ENCODE measurements at regions not wholly inside any gene's neighbourhood (a gene's known extent, or its start where the extent isn't known, plus 50 kb on each side); places are given as distances from the start of the nearest gene placed in this dataset.

- Histone ChIP-seq H2BK12ac (ENCODE audit: insufficient read length, low read depth, low read length) (no peak overlapping the region), H3K4me2 (ENCODE audit: insufficient read depth, insufficient read length, low read length) (no peak overlapping the region), H3K14ac (ENCODE audit: insufficient read depth, low read length) (no peak overlapping the region), H3K18ac (ENCODE audit: insufficient read length, low read depth, low read length) (no peak overlapping the region), H3T11ph (ENCODE audit: low read length) (no peak overlapping the region), H2BK20ac (ENCODE audit: low read depth, low read length, poor library complexity, severe bottlenecking) (no peak overlapping the region), H2AFZ (ENCODE audit: low read length) (no peak overlapping the region), H3K79me2 (ENCODE audit: insufficient read depth, low read length) (no peaks in the 10 kb centered on the region), H3K9me3 (ENCODE audit: control insufficient read depth, low read depth, low read length) (no peaks in the 10 kb centered on the region), H3K56ac (ENCODE audit: insufficient read length, low read depth, low read length) (no peak overlapping the region), H3K23ac (ENCODE audit: insufficient read length, low read depth, low read length) (no peak overlapping the region), H3K4ac (ENCODE audit: low read depth, low read length) (no peak overlapping the region), H3K9ac (ENCODE audit: extremely low read depth, insufficient read length, low read length) (no peak overlapping the region), H2BK15ac (ENCODE audit: low read depth, low read length) (no peak overlapping the region), H4K5ac (ENCODE audit: insufficient read length, low read depth, low read length) (no peak overlapping the region), H4K8ac (replicated peaks; ENCODE audit: insufficient read length, low read depth, low read length) (no peak overlapping the region), H3K79me1 (ENCODE audit: insufficient read depth, low read depth, low read length, poor library complexity, severe bottlenecking) (no peaks in the 10 kb centered on the region), H3K27ac (ENCODE audit: insufficient read length, low read depth, low read length) (no peak overlapping the region), H2BK5ac (ENCODE audit: insufficient read length, low read length) (no peak overlapping the region), H4K91ac (ENCODE audit: insufficient read length, low read depth, low read length) (no peak overlapping the region), H2AK5ac (ENCODE audit: insufficient read length, low read length) (no peak overlapping the region), H2BK120ac (ENCODE audit: low read depth, low read length, poor library complexity, severe bottlenecking) (no peak overlapping the region), H3K23me2 (ENCODE audit: insufficient read length, low read depth, low read length, poor library complexity, severe bottlenecking) (no peaks in the 10 kb centered on the region), H4K20me1 (ENCODE audit: control insufficient read depth, insufficient read depth, insufficient read length) (no peaks in the 10 kb centered on the region), H3K4me1 (ENCODE audit: insufficient read depth, low read length) (no peaks in the 10 kb centered on the region), H3K27me3 (ENCODE audit: insufficient read depth, low read length) (no peaks in the 10 kb centered on the region)
- no peaks in the 10 kb centered on the region for H3K4me1 Mint-ChIP-seq
- H3K36me3 Mint-ChIP-seq (ENCODE audit: insufficient read depth in 1 of 3, low read depth in 3 of 3), result peaks cover 0 to 2% (median 0%) of the 10 kb centered on the region in 3 experiments; a peak in 1 of 7 replicates
- no peak overlapping the region for H3K4me3 Mint-ChIP-seq
- TF ChIP-seq, protein P1, sequence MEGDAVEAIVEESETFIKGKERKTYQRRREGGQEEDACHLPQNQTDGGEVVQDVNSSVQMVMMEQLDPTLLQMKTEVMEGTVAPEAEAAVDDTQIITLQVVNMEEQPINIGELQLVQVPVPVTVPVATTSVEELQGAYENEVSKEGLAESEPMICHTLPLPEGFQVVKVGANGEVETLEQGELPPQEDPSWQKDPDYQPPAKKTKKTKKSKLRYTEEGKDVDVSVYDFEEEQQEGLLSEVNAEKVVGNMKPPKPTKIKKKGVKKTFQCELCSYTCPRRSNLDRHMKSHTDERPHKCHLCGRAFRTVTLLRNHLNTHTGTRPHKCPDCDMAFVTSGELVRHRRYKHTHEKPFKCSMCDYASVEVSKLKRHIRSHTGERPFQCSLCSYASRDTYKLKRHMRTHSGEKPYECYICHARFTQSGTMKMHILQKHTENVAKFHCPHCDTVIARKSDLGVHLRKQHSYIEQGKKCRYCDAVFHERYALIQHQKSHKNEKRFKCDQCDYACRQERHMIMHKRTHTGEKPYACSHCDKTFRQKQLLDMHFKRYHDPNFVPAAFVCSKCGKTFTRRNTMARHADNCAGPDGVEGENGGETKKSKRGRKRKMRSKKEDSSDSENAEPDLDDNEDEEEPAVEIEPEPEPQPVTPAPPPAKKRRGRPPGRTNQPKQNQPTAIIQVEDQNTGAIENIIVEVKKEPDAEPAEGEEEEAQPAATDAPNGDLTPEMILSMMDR (conservative IDR thresholded peaks at IDR 0.05), result no peak
- H3K9me3 Mint-ChIP-seq, result peaks cover 0 to 1% of the 10 kb centered on the region in 2 experiments; a peak in 2 of 5 replicates
- H3K27me3 Mint-ChIP-seq (ENCODE audit: low read depth), result no peaks in the 10 kb centered on the region
- no peak for DNase-seq
- H3K27ac Mint-ChIP-seq, result no peak overlapping the region
Observed at GRCh38 chr13:87538366-87539052, 132.7 kb upstream of the SLITRK5 start.

Data from H9 (cell line).